ENCODE measurements at regions not wholly inside any gene's neighbourhood (a gene's known extent, or its start where the extent isn't known, plus 50 kb on each side); places are given as distances from the start of the nearest gene placed in this dataset.

- H3K27ac ChIP-seq: no peak overlapping the region
- intact Hi-C loops (cut with DNase I): no loop called here
- 75 to 82% methylated on average over 3 to 6 of the region's 6 CpGs for WGBS, 2 donors
- DNase-seq: no peak
- no peaks in the 10 kb centered on the region for H3K36me3 ChIP-seq
- TF ChIP-seq POLR2A (IDR thresholded peaks at IDR 0.05) (no peak), CTCF (IDR thresholded peaks at IDR 0.05) (no peak)
- H3K27me3 ChIP-seq: no peaks in the 10 kb centered on the region
- no peaks in the 10 kb centered on the region for H3K9me3 ChIP-seq
- peaks cover 0 to 6% (median 0%) of the 10 kb centered on the region in 3 donors for H3K4me1 ChIP-seq
- no peak overlapping the region for H3K4me3 ChIP-seq
Measured at GRCh38 chr6:6772751-6773150, 184.2 kb downstream of the LY86 start.

GRCh38 chr6:6775074-6775473 lies 186.6 kb downstream of the LY86 start:
- no peak for DNase-seq
- intact Hi-C loops (cut with DNase I): no loop called here
- TF ChIP-seq CTCF (IDR thresholded peaks at IDR 0.05): no peak
- no peak for TF ChIP-seq POLR2A (IDR thresholded peaks at IDR 0.05)
- no peak overlapping the region for H3K4me3 ChIP-seq
- H3K36me3 ChIP-seq: no peaks in the 10 kb centered on the region
- no peaks in the 10 kb centered on the region for H3K9me3 ChIP-seq
- peaks cover 0 to 6% (median 0%) of the 10 kb centered on the region in 3 donors for H3K4me1 ChIP-seq
- 44 to 51% methylated on average over 3 of the region's 3 CpGs for WGBS, 2 donors
- H3K27ac ChIP-seq: no peak overlapping the region
- no peaks in the 10 kb centered on the region for H3K27me3 ChIP-seq

GRCh38 chr6:6780231-6780630 lies 191.7 kb downstream of the LY86 start:
- H3K27ac ChIP-seq: no peak overlapping the region
- no peaks in the 10 kb centered on the region for H3K9me3 ChIP-seq
- H3K4me1 ChIP-seq: peaks cover 0 to 15% (median 6%) of the 10 kb centered on the region in 3 donors
- intact Hi-C loops (cut with DNase I): no loop called here
- no peak for TF ChIP-seq CTCF (IDR thresholded peaks at IDR 0.05)
- TF ChIP-seq POLR2A (IDR thresholded peaks at IDR 0.05): no peak
- DNase-seq: no peak
- no peaks in the 10 kb centered on the region for H3K27me3 ChIP-seq
- H3K36me3 ChIP-seq: no peaks in the 10 kb centered on the region
- WGBS, 2 donors: 87 to 93% methylated on average over 10 of the region's 10 CpGs
- no peak overlapping the region for H3K4me3 ChIP-seq

- peaks cover 0 to 13% (median 6%) of the 10 kb centered on the region in 3 donors for H3K4me1 ChIP-seq
- no peak for TF ChIP-seq CTCF (IDR thresholded peaks at IDR 0.05)
- no peak for TF ChIP-seq POLR2A (IDR thresholded peaks at IDR 0.05)
- no peak overlapping the region for H3K27ac ChIP-seq
- DNase-seq: no peak
- intact Hi-C loops (cut with DNase I): no loop called here
- H3K9me3 ChIP-seq: no peaks in the 10 kb centered on the region
- no peak overlapping the region for H3K4me3 ChIP-seq
- WGBS, 2 donors: 2 to 27% methylated on average over 3 of the region's 3 CpGs
- H3K27me3 ChIP-seq: no peaks in the 10 kb centered on the region
- H3K36me3 ChIP-seq: no peaks in the 10 kb centered on the region
Measured at GRCh38 chr6:6781172-6781872, 192.8 kb downstream of the LY86 start.

- Histone ChIP-seq H3K27ac (no peak overlapping the region), H3K4me1 (peaks cover 0 to 13% (median 6%) of the 10 kb centered on the region in 3 donors), H3K4me3 (no peak overlapping the region), H3K27me3 (no peaks in the 10 kb centered on the region), H3K36me3 (no peaks in the 10 kb centered on the region), H3K9me3 (no peaks in the 10 kb centered on the region)
- TF ChIP-seq CTCF (IDR thresholded peaks at IDR 0.05) (no peak), POLR2A (IDR thresholded peaks at IDR 0.05) (no peak)
- intact Hi-C loops (cut with DNase I): no loop called here
- DNase-seq: no peak
Measured at GRCh38 chr6:6781873-6782227, 193.3 kb downstream of the LY86 start.

Measured in esophagus squamous epithelium (tissue), 5 donors.